GM12891 (cell line): ENCODE measurements at regions not wholly inside any gene's neighbourhood (a gene's known extent, or its start where the extent isn't known, plus 50 kb on each side); places are given as distances from the start of the nearest gene placed in this dataset.

Source experiments
- POLR2A ChIP-seq: IDR thresholded peaks from 2 replicates; pipeline ENCODE4 v1.6.1; 2011; ENCODE audit warnings: low read depth, low read length, control low read depth
- POLR2AphosphoS5 ChIP-seq: IDR thresholded peaks from 2 replicates; pipeline ENCODE4 v1.6.1; 2011; ENCODE audit warnings: low read depth, low read length, control low read depth

- TF ChIP-seq POLR2A (no peak), POLR2AphosphoS5 (no peak)
Measured at GRCh38 chr11:33529461-33529860, 171.2 kb downstream of the C11orf91 start.
